Small intestine (tissue), 7 donors: ENCODE measurements at regions not wholly inside any gene's neighbourhood (a gene's known extent, or its start where the extent isn't known, plus 50 kb on each side); places are given as distances from the start of the nearest gene placed in this dataset.

Source experiments
- DNase-seq, 2 donors: peaks; one replicate each; pipeline versions ENCODE4 v3.0.0 to v3.0.0-alpha.2; 2013
- FAIRE-seq: peaks from 2 replicates; lab custom pipeline; 2012; peaks lifted over from hg19 to GRCh38; lab: Jason Lieb, UNC
- H3K27ac ChIP-seq, 3 donors: one replicate each; pipeline ENCODE4 v1.5.1; 2013; ENCODE audit warnings: low read length in 2 of 3, mild to moderate bottlenecking in 2 of 3, control low read depth in 1 of 3, inconsistent platforms in 1 of 3, low read depth in 1 of 3, moderate library complexity in 1 of 3
- H3K27me3 ChIP-seq, 3 donors: one replicate each; pipeline ENCODE4 v1.6.1; 2013; ENCODE audit warnings: low read length in 3 of 3, inconsistent platforms in 1 of 3; ENCODE audit not compliant: control insufficient read depth in 3 of 3, insufficient read depth in 3 of 3
- H3K36me3 ChIP-seq, 3 donors: one replicate each; pipeline ENCODE4 v1.6.1; 2013; ENCODE audit warnings: low read length in 3 of 3, inconsistent platforms in 1 of 3, low read depth in 1 of 3, mild to moderate bottlenecking in 1 of 3, moderate library complexity in 1 of 3; ENCODE audit not compliant: control insufficient read depth in 3 of 3, insufficient read depth in 2 of 3
- H3K4me1 ChIP-seq, 3 donors: one replicate each; pipeline ENCODE4 v1.6.1; 2013; ENCODE audit warnings: low read length in 2 of 3, inconsistent platforms in 1 of 3, low read depth in 1 of 3, mild to moderate bottlenecking in 1 of 3, moderate library complexity in 1 of 3; ENCODE audit not compliant: control insufficient read depth in 3 of 3, insufficient read depth in 2 of 3
- H3K4me3 ChIP-seq, 3 donors: one replicate each; pipeline ENCODE4 v1.5.1; 2013; ENCODE audit warnings: low read length in 3 of 3, control low read depth in 1 of 3, inconsistent platforms in 1 of 3, low read depth in 1 of 3, mild to moderate bottlenecking in 1 of 3, moderate library complexity in 1 of 3
- H3K9me3 ChIP-seq, 2 donors: one replicate each; pipeline ENCODE4 v1.6.1; 2013; ENCODE audit warnings: low read depth in 1 of 2, low read length in 1 of 2; ENCODE audit not compliant: control insufficient read depth in 2 of 2, insufficient read depth in 1 of 2
- WGBS, 3 donors: extraction: QIAGEN DNeasy Blood & Tissue Kit; methylation state at CpG; one replicate each; pipeline ENCODE4 v1.1.7; 2013; 5-methylcytosine and 5-hydroxymethylcytosine counted together
- donor health status: healthy with polysubstance abuse.
- donor health status: control.
- donor health status: control.
- donor health status: Bipolar disorder and iron deficiency.
- donor health status: healthy.

- FAIRE-seq, result no peak
- Histone ChIP-seq H3K4me1 (peaks cover 0 to 25% (median 3%) of the 10 kb centered on the region in 3 donors), H3K9me3 (no peaks in the 10 kb centered on the region), H3K27ac (no peak overlapping the region), H3K4me3 (no peak overlapping the region), H3K27me3 (no peaks in the 10 kb centered on the region), H3K36me3 (no peaks in the 10 kb centered on the region)
- DNase-seq, result no peak
- 76 to 85% (median 81%) methylated on average over 13 of the region's 13 CpGs for WGBS, 3 donors
These were observed 276.6 kb downstream of the SHQ1 start for GRCh38 chr3:72571638-72572114.

GRCh38 chr3:72571052-72571451 lies 277.2 kb downstream of the SHQ1 start:
- Histone ChIP-seq H3K4me1 (peaks cover 0 to 25% (median 3%) of the 10 kb centered on the region in 3 donors), H3K27ac (peak overlapping the region in 1 of 3 donors; percentile 13), H3K36me3 (no peaks in the 10 kb centered on the region), H3K4me3 (no peak overlapping the region), H3K27me3 (no peaks in the 10 kb centered on the region), H3K9me3 (no peaks in the 10 kb centered on the region)
- DNase-seq (peak; percentile 12 to 67), FAIRE-seq (no peak)
- 70 to 83% (median 73%) methylated on average over 3 of the region's 3 CpGs for WGBS, 3 donors

- FAIRE-seq (no peak), DNase-seq (no peak)
- no peak overlapping the region for H3K4me3 ChIP-seq
- 88 to 92% (median 92%) methylated on average over 10 of the region's 10 CpGs for WGBS, 3 donors
- no peaks in the 10 kb centered on the region for H3K9me3 ChIP-seq
- no peaks in the 10 kb centered on the region for H3K36me3 ChIP-seq
- H3K4me1 ChIP-seq, result peaks cover 0 to 25% (median 3%) of the 10 kb centered on the region in 3 donors
- no peak overlapping the region for H3K27ac ChIP-seq
- H3K27me3 ChIP-seq, result no peaks in the 10 kb centered on the region
These were observed 278.3 kb downstream of the SHQ1 start for GRCh38 chr3:72569754-72570440.

- Histone ChIP-seq H3K9me3 (no peaks in the 10 kb centered on the region), H3K4me3 (no peak overlapping the region), H3K36me3 (no peaks in the 10 kb centered on the region), H3K4me1 (peaks cover 0 to 25% (median 3%) of the 10 kb centered on the region in 3 donors), H3K27me3 (no peaks in the 10 kb centered on the region), H3K27ac (peak overlapping the region in 1 of 3 donors; percentile 21)
- WGBS, 3 donors, result 18 to 70% (median 45%) methylated on average over 11 of the region's 11 CpGs
- peak; percentile 68 to 69 for DNase-seq
- FAIRE-seq, result no peak
These were observed 280.2 kb downstream of the SHQ1 start for GRCh38 chr3:72568083-72568482.

GRCh38 chr3:72567474-72567873 lies 280.8 kb downstream of the SHQ1 start:
- no peak for FAIRE-seq
- H3K27me3 ChIP-seq, result no peaks in the 10 kb centered on the region
- peak overlapping the region in 1 of 3 donors; percentile 21 for H3K27ac ChIP-seq
- H3K4me3 ChIP-seq, result no peak overlapping the region
- no peaks in the 10 kb centered on the region for H3K9me3 ChIP-seq
- 74 to 82% (median 82%) methylated on average over 4 of the region's 4 CpGs for WGBS, 3 donors
- H3K4me1 ChIP-seq, result peaks cover 0 to 25% (median 3%) of the 10 kb centered on the region in 3 donors
- no peaks in the 10 kb centered on the region for H3K36me3 ChIP-seq
- peak in 1 of 2 donors; percentile 41 for DNase-seq

- no peak for DNase-seq
- Histone ChIP-seq H3K27ac (no peak overlapping the region), H3K36me3 (no peaks in the 10 kb centered on the region), H3K9me3 (peaks cover 0 to 3% of the 10 kb centered on the region in 2 donors), H3K27me3 (no peaks in the 10 kb centered on the region), H3K4me3 (no peak overlapping the region), H3K4me1 (peaks cover 0 to 13% (median 2%) of the 10 kb centered on the region in 3 donors)
- 92 to 96% (median 94%) methylated on average over 5 of the region's 5 CpGs for WGBS, 3 donors
- FAIRE-seq, result no peak
These were observed 282.7 kb downstream of the SHQ1 start for GRCh38 chr3:72565593-72565992.

- Histone ChIP-seq H3K27me3 (no peaks in the 10 kb centered on the region), H3K9me3 (peaks cover 0 to 3% of the 10 kb centered on the region in 2 donors), H3K36me3 (no peaks in the 10 kb centered on the region), H3K27ac (no peak overlapping the region), H3K4me3 (no peak overlapping the region), H3K4me1 (peaks cover 0 to 12% (median 2%) of the 10 kb centered on the region in 3 donors)
- WGBS, 3 donors, result 79 to 87% (median 86%) methylated on average over 1 of the region's 1 CpG
- no peak for FAIRE-seq
- no peak for DNase-seq
These were observed 284.4 kb downstream of the SHQ1 start for GRCh38 chr3:72563690-72564370.

GRCh38 chr3:72560846-72561675 lies 287.2 kb downstream of the SHQ1 start:
- Histone ChIP-seq H3K27me3 (no peaks in the 10 kb centered on the region), H3K4me1 (no peaks in the 10 kb centered on the region), H3K9me3 (peaks cover 0 to 3% of the 10 kb centered on the region in 2 donors), H3K4me3 (no peak overlapping the region), H3K36me3 (no peaks in the 10 kb centered on the region), H3K27ac (no peak overlapping the region)
- FAIRE-seq (no peak), DNase-seq (no peak)
- WGBS, 3 donors, result 92 to 96% (median 95%) methylated on average over 8 of the region's 8 CpGs
